ENCODE measurements at regions not wholly inside any gene's neighbourhood (a gene's known extent, or its start where the extent isn't known, plus 50 kb on each side); places are given as distances from the start of the nearest gene placed in this dataset.

- H3K4me3 ChIP-seq (ENCODE audit: low read depth, low read length) = no peak overlapping the region
- TF ChIP-seq, protein P1, sequence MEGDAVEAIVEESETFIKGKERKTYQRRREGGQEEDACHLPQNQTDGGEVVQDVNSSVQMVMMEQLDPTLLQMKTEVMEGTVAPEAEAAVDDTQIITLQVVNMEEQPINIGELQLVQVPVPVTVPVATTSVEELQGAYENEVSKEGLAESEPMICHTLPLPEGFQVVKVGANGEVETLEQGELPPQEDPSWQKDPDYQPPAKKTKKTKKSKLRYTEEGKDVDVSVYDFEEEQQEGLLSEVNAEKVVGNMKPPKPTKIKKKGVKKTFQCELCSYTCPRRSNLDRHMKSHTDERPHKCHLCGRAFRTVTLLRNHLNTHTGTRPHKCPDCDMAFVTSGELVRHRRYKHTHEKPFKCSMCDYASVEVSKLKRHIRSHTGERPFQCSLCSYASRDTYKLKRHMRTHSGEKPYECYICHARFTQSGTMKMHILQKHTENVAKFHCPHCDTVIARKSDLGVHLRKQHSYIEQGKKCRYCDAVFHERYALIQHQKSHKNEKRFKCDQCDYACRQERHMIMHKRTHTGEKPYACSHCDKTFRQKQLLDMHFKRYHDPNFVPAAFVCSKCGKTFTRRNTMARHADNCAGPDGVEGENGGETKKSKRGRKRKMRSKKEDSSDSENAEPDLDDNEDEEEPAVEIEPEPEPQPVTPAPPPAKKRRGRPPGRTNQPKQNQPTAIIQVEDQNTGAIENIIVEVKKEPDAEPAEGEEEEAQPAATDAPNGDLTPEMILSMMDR (conservative IDR thresholded peaks at IDR 0.05; ENCODE audit: low read depth, low read length) = no peak
- peak; percentile 15 for DNase-seq (ENCODE audit: low read depth)
These were observed 323.5 kb downstream of the PTTG2 start for GRCh38 chr4:38283724-38284123.

DNA sequence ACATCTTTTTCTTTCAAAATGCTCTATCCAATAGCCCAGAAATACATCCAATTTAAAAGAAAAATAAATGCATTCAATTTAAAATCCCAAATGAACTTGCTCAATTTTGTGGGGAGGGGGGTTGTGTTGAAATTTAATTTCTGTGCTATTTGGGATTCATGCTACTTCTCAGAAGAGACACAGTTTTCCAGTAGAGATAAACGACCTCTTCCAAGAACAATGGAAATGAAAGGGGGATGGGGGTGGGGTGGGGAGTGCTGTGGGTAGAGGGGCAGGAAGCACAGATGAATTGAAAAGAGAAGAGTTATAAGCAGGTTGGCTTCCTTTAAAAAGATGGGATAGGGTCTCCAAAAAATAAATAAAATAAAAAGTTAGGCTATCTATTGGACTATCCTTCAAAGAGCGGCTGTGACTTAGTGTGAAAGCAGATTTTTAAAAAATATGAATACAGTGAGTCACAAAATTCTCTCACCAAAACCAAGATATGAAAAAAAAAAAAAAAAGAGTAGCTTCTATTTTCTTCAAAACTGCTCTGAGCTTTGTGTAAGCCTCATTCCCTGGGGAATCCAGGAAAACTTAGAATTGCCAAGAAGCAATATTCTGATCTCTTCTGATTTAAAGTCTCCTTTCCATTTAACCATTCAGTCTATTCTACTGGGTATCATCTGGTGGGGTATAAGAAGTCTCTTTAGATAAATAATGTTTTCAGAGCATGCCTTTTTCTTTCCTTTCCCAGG is 324.3 kb downstream of the PTTG2 start:
- TF ChIP-seq, protein P1 (conservative IDR thresholded peaks at IDR 0.05; ENCODE audit: low read depth, low read length) = no peak
- no peak overlapping the region for H3K4me3 ChIP-seq (ENCODE audit: low read depth, low read length)
- peak; percentile 48 for DNase-seq (ENCODE audit: low read depth)

GRCh38 chr4:38287101-38287851 is 327.1 kb downstream of the PTTG2 start:
- TF ChIP-seq, protein P1 (conservative IDR thresholded peaks at IDR 0.05; ENCODE audit: low read depth, low read length) = no peak
- H3K4me3 ChIP-seq (ENCODE audit: low read depth, low read length) = no peak overlapping the region
- DNase-seq (ENCODE audit: low read depth) = no peak

DNA sequence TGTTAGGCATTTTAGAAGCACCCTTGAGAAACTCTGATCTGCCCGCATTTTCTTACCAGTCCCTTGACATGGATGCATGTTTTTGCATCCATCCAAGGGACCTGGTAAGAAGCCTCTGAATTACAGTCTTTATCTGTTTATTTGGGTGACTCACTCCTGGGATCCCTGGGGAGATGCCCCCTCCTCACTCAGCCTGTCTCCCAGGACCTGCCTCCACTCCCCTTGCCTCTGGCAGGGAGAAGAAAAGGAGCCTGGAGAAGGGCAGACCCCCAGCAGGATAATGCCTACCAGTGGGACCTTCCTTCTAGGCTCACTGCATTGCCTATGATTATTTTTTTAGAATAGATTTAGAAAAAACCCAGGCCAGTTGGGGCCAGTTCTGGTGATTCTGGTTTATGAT is 329.4 kb downstream of the PTTG2 start:
- TF ChIP-seq, protein P1 (conservative IDR thresholded peaks at IDR 0.05; ENCODE audit: low read depth, low read length) = no peak
- DNase-seq (ENCODE audit: low read depth) = no peak
- no peak overlapping the region for H3K4me3 ChIP-seq (ENCODE audit: low read depth, low read length)

DNA sequence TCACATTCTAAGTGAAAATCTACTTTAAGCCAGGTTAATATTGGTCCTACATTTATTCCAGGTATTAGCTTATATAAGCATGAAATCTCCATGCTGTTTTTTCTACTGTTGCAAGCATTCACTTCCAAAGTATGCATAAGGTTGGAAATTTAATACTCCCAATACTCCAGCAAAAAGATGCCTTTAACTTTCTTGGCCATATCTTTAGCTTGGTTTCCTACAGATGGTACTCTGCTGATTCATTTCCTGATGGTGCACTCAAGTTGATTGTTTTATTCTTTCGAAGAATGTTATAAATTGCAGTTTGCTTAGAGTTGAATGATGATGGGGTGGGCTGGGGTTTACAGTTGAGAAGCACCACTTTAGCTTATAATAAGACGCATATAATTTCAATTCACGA is 330.2 kb downstream of the PTTG2 start:
- peak; percentile 71 for DNase-seq (ENCODE audit: low read depth)
- TF ChIP-seq, protein P1 (conservative IDR thresholded peaks at IDR 0.05; ENCODE audit: low read depth, low read length) = no peak

GRCh38 chr4:38290914-38291313 is 330.7 kb downstream of the PTTG2 start:
- no peak for DNase-seq (ENCODE audit: low read depth)
- no peak overlapping the region for H3K4me3 ChIP-seq (ENCODE audit: low read depth, low read length)
- TF ChIP-seq, protein P1 (conservative IDR thresholded peaks at IDR 0.05; ENCODE audit: low read depth, low read length) = no peak

More for the DNA sequence above, 330.2 kb downstream of the PTTG2 start:
- H3K4me3 ChIP-seq (ENCODE audit: low read depth, low read length) = no peak overlapping the region
